Endothelial cell of umbilical vein (primary cell): ENCODE measurements at regions not wholly inside any gene's neighbourhood (a gene's known extent, or its start where the extent isn't known, plus 50 kb on each side); places are given as distances from the start of the nearest gene placed in this dataset.

Experiments
- BruUV-seq: library from RNA; stranded (reverse); fragments of 400-500 nt; replicated peaks from 2 replicates; lab custom pipeline; 2021; lab: Mats Ljungman, UMichigan
- CTCF ChIA-PET: fragments of 300-600, 350-600 bp; sonication (Branson Sonifier 250); formaldehyde crosslinking; loops from one replicate; lab custom pipeline; 2021; ENCODE audit warnings: antibody characterized with exemption, inconsistent platforms; lab: Charles Lee
- POLR2A ChIA-PET: fragments of 300-600, 350-600 bp; sonication (Branson Sonifier 250); formaldehyde crosslinking; loops from one replicate; lab custom pipeline; 2021; ENCODE audit warnings: antibody characterized with exemption, inconsistent platforms; lab: Charles Lee
- DNase-seq: peaks from one replicate; pipeline ENCODE4 v3.0.0-alpha.2; 2011; ENCODE audit warnings: low read depth, low spot score
- FAIRE-seq: peaks from 2 replicates; lab custom pipeline; 2011; peaks lifted over from hg19 to GRCh38; lab: Jason Lieb, UNC
- H2AFZ ChIP-seq: 2 replicates; pipeline ENCODE4 v1.6.0; 2012; ENCODE audit warnings: low read depth, low read length, control low read depth, inconsistent platforms
- H3K27ac ChIP-seq: 2 replicates; pipeline ENCODE4 v1.5.1; 2011; ENCODE audit warnings: low read depth, mild to moderate bottlenecking, control low read depth, low read length, moderate library complexity; ENCODE audit not compliant: insufficient read depth
- H3K27me3 ChIP-seq, 2 experiments: 2 replicates each; pipeline versions ENCODE4 v1.6.0 to v1.6.1; 2011; ENCODE audit warnings: low read length in 2 of 2, mixed read lengths in 1 of 2; ENCODE audit not compliant: control insufficient read depth in 2 of 2, insufficient read depth in 2 of 2
- H3K36me3 ChIP-seq, 2 experiments: 2 replicates in 1 of 2; 3 replicates in 1 of 2; pipeline ENCODE4 v1.5.1; 2011; ENCODE audit warnings: low read length in 2 of 2, mild to moderate bottlenecking in 1 of 2, moderate library complexity in 1 of 2; ENCODE audit not compliant: control insufficient read depth in 2 of 2, insufficient read depth in 2 of 2; ENCODE audit errors: extremely low read depth in 1 of 2
- H3K4me1 ChIP-seq: 3 replicates; pipeline ENCODE4 v1.5.1; 2011; ENCODE audit warnings: mild to moderate bottlenecking, low read length; ENCODE audit not compliant: control insufficient read depth, insufficient read depth; ENCODE audit errors: extremely low read depth
- H3K4me2 ChIP-seq: 2 replicates; pipeline ENCODE4 v1.6.1; 2011; ENCODE audit warnings: low read length, control low read depth, mixed read lengths; ENCODE audit not compliant: insufficient read depth
- H3K4me3 ChIP-seq, 3 experiments: fragments of 200-600 bp in 1 of 3; sonication (generic), shearing (Covaris generic) in 1 of 3; replicated peaks in 1 of 3; 2 replicates each; pipeline ENCODE4 v1.5.1; 2011 to 2016; ENCODE audit warnings: control low read depth in 3 of 3, low read length in 3 of 3, mild to moderate bottlenecking in 2 of 3, inconsistent platforms in 1 of 3, low read depth in 1 of 3, moderate library complexity in 1 of 3; ENCODE audit not compliant: insufficient read depth in 1 of 3
- H3K79me2 ChIP-seq: 2 replicates; pipeline ENCODE4 v1.6.0; 2012; ENCODE audit warnings: low read length, inconsistent platforms; ENCODE audit not compliant: control insufficient read depth, insufficient read depth
- H3K9ac ChIP-seq: replicated peaks from 2 replicates; pipeline ENCODE3; 2011; ENCODE audit warnings: low read length, control low read depth; ENCODE audit not compliant: insufficient read depth; ENCODE audit errors: extremely low read depth
- H3K9me1 ChIP-seq: replicated peaks from 3 replicates; pipeline ENCODE4 v1.6.0; 2011; ENCODE audit warnings: mild to moderate bottlenecking, low read length; ENCODE audit not compliant: control insufficient read depth, insufficient read depth; ENCODE audit errors: extremely low read depth
- H3K9me3 ChIP-seq: replicated peaks from 2 replicates; pipeline ENCODE4 v1.5.1; 2012; ENCODE audit warnings: low read length, inconsistent platforms; ENCODE audit not compliant: control insufficient read depth, insufficient read depth
- H4K20me1 ChIP-seq: replicated peaks from 2 replicates; pipeline ENCODE3; 2011; ENCODE audit warnings: mild to moderate bottlenecking, low read length; ENCODE audit not compliant: control insufficient read depth, insufficient read depth; ENCODE audit errors: extremely low read depth
- CTCF ChIP-seq, 2 donors: IDR thresholded peaks; 1 replicate in 1 of 2; 2 replicates in 1 of 2; pipeline ENCODE4 v1.5.1; 2011; ENCODE audit warnings: low read length in 2 of 2, mild to moderate bottlenecking in 2 of 2, moderate library complexity in 2 of 2, control low read depth in 1 of 2, inconsistent platforms in 1 of 2, low read depth in 1 of 2; ENCODE audit not compliant: insufficient read depth in 1 of 2; ENCODE audit errors: extremely low read depth in 1 of 2
- EZH2 ChIP-seq: IDR thresholded peaks from 2 replicates; pipeline ENCODE4 v1.6.1; 2012; ENCODE audit warnings: borderline replicate concordance, low read depth, mild to moderate bottlenecking, moderate library complexity, low read length, inconsistent platforms; ENCODE audit not compliant: severe bottlenecking
- FOS ChIP-seq: IDR thresholded peaks from 2 replicates; pipeline ENCODE4 v1.6.1; 2011; ENCODE audit warnings: mild to moderate bottlenecking, low read length, moderate library complexity, borderline replicate concordance; ENCODE audit not compliant: insufficient read depth
- GATA2 ChIP-seq: IDR thresholded peaks from 2 replicates; pipeline ENCODE4 v1.7.0; 2011; ENCODE audit warnings: low read depth, mild to moderate bottlenecking, moderate library complexity, mixed read lengths, low read length; ENCODE audit not compliant: insufficient read length, insufficient read depth
- JUN ChIP-seq: IDR thresholded peaks from 2 replicates; pipeline ENCODE4 v1.6.1; 2011; ENCODE audit warnings: borderline replicate concordance, low read depth; ENCODE audit not compliant: insufficient read length, insufficient read depth
- MAX ChIP-seq: IDR thresholded peaks from 2 replicates; pipeline ENCODE4 v1.6.1; 2011; ENCODE audit not compliant: insufficient read depth, insufficient read length
- MYC ChIP-seq: IDR thresholded peaks from one replicate; pipeline ENCODE4 v1.6.1; 2011; ENCODE audit warnings: mild to moderate bottlenecking, low read depth, low read length
- POLR2A ChIP-seq: IDR thresholded peaks from 2 replicates; pipeline ENCODE4 v1.6.1; 2012; ENCODE audit warnings: low read depth, mild to moderate bottlenecking, control low read depth, low read length
- POLR2AphosphoS5 ChIP-seq: IDR thresholded peaks from 2 replicates; pipeline ENCODE4 v1.6.1; 2012; ENCODE audit warnings: low read depth, mild to moderate bottlenecking, control low read depth, low read length, moderate library complexity; ENCODE audit not compliant: insufficient read depth
- dilution Hi-C: fragments of 300-500 bp; cut with MboI; formaldehyde crosslinking; loops from one replicate; pipeline ENCODE4 v1.15.0; 2019; ENCODE audit warnings: low sequenced_read_pairs; ENCODE audit not compliant: extremely low pct_ligation_motif_present
- intact Hi-C: fragments of 100-400 bp; cut with micrococcal nuclease; formaldehyde crosslinking; loops from one replicate; pipeline ENCODE4 v1.10.0; 2022

DNA sequence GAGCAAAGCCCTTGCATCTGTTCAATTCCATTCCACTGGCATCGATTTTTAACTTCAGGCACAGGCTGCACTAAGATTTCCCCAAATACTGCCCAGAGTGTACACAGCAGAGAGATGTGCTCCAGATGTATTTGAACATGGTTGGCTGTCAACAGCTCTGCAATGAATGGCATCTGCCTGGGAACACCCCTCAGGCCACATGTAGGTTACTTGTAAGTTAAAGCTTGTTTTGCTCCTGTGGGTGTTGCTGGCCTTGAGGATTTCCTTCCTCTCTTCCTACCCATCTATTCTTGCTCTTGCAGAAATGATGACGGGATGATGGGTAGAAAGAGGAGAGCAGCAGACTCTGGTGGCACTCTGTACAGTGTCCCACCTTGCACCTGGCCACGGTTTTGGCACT lies 69.3 kb upstream of the HELT start:
- no peak overlapping the region for H3K27ac ChIP-seq
- BruUV-seq: no TSS peak
- H3K4me2 ChIP-seq: no peak overlapping the region
- CTCF ChIA-PET: no interaction called here
- dilution Hi-C loops: no loop called here
- no peak for FAIRE-seq
- no peaks in the 10 kb centered on the region for H3K79me2 ChIP-seq
- H3K36me3 ChIP-seq: no peaks in the 10 kb centered on the region
- H3K27me3 ChIP-seq: no peaks in the 10 kb centered on the region
- no peaks in the 10 kb centered on the region for H3K4me1 ChIP-seq
- no peaks in the 10 kb centered on the region for H3K9me1 ChIP-seq
- H3K4me3 ChIP-seq: no peak overlapping the region
- H4K20me1 ChIP-seq: no peaks in the 10 kb centered on the region
- no peak for DNase-seq
- no peak for TF ChIP-seq EZH2
- no peak for TF ChIP-seq GATA2
- no peak for TF ChIP-seq POLR2AphosphoS5
- TF ChIP-seq MYC: no peak
- TF ChIP-seq JUN: no peak
- TF ChIP-seq MAX: no peak
- no peak for TF ChIP-seq FOS
- TF ChIP-seq CTCF (IDR thresholded peaks at IDR 0.05; ENCODE audit: extremely low read depth in 1 of 2, insufficient read depth in 1 of 2, low read depth in 1 of 2, low read length in 2 of 2): no peak
- no peak for TF ChIP-seq POLR2A
- H2AFZ ChIP-seq: no peak overlapping the region
- intact Hi-C loops: no loop called here
- H3K9me3 ChIP-seq: no peaks in the 10 kb centered on the region
- no peak overlapping the region for H3K9ac ChIP-seq
- POLR2A ChIA-PET: no interaction called here
